NCI-H2081 treated with DMSO at 0.1 percent for 48 hours (cell line): ENCODE measurements at regions not wholly inside any gene's neighbourhood (a gene's known extent, or its start where the extent isn't known, plus 50 kb on each side); places are given as distances from the start of the nearest gene placed in this dataset.
"Not testable (repeated sequence)": the region's sequence is repeated elsewhere in the genome, so short reads cannot be mapped to it uniquely, and the experiment has no call there.

ENCODE experiments used
- DNase-seq: peaks from one replicate; lab custom pipeline; 2025; lab: John Stamatoyannopoulos, UW

- DNase-seq, result no peak
Observed at GRCh38 chr22:22193923-22194322, 50.7 kb upstream of the VPREB1 start.

- not testable (repeated sequence) for DNase-seq
Observed at GRCh38 chr22:22193462-22193861, 51.1 kb upstream of the VPREB1 start.

GRCh38 chr22:22193006-22193405 lies 51.6 kb upstream of the VPREB1 start:
- not testable (repeated sequence) for DNase-seq

- DNase-seq, result not testable (repeated sequence)
Observed at GRCh38 chr22:22189796-22190195, 54.8 kb upstream of the VPREB1 start.

GRCh38 chr22:22187863-22188262 lies 56.7 kb upstream of the VPREB1 start:
- not testable (repeated sequence) for DNase-seq

GRCh38 chr22:22187299-22187698 lies 57.3 kb upstream of the VPREB1 start:
- DNase-seq, result no peak

GRCh38 chr22:22185844-22186499 lies 58.6 kb upstream of the VPREB1 start:
- DNase-seq, result no peak

GRCh38 chr22:22185217-22185616 lies 59.4 kb upstream of the VPREB1 start:
- DNase-seq, result no peak

GRCh38 chr22:22184277-22184807 lies 60.2 kb upstream of the VPREB1 start:
- DNase-seq, result no peak

- DNase-seq, result no peak
Observed at GRCh38 chr22:22182990-22183264, 61.7 kb upstream of the VPREB1 start.

- DNase-seq, result no peak
Observed at GRCh38 chr22:22182218-22182989, 62.2 kb upstream of the VPREB1 start.

GRCh38 chr22:22181341-22181850 lies 63.2 kb upstream of the VPREB1 start:
- no peak for DNase-seq

GRCh38 chr22:22180738-22181285 lies 63.8 kb upstream of the VPREB1 start:
- DNase-seq, result no peak

- DNase-seq, result no peak
Observed at GRCh38 chr22:22179858-22180257, 64.7 kb upstream of the VPREB1 start.

GRCh38 chr22:22178992-22179391 lies 65.6 kb upstream of the VPREB1 start:
- DNase-seq, result no peak

GRCh38 chr22:22178355-22178965 lies 66.1 kb upstream of the VPREB1 start:
- DNase-seq, result no peak

- no peak for DNase-seq
Observed at GRCh38 chr22:22176929-22177616, 67.5 kb upstream of the VPREB1 start.

GRCh38 chr22:22172896-22173628 lies 71.5 kb upstream of the VPREB1 start:
- not testable (repeated sequence) for DNase-seq

- no peak for DNase-seq
Observed at GRCh38 chr22:22171357-22172218, 73.0 kb upstream of the VPREB1 start.

- no peak for DNase-seq
Observed at GRCh38 chr22:22169923-22170322, 74.7 kb upstream of the VPREB1 start.
